Mucosa of descending colon (tissue), 3 donors: ENCODE measurements at regions not wholly inside any gene's neighbourhood (a gene's known extent, or its start where the extent isn't known, plus 50 kb on each side); places are given as distances from the start of the nearest gene placed in this dataset.

Source experiments
- ATAC-seq: fragments of 200-7000 bp; cut with Tn5 transposase; one replicate; pipeline ENCODE4 v1.9.1; 2020; ENCODE audit warnings: mild to moderate bottlenecking, moderate library complexity
- DNase-seq, 3 donors: peaks; one replicate each; pipeline ENCODE4 v3.0.0-alpha.2; 2020
- H3K36me3 ChIP-seq: fragments of 200-600 bp; one replicate; pipeline ENCODE4 v1.8.0; 2021; ENCODE audit warnings: low read depth, mild to moderate bottlenecking
- H3K4me1 ChIP-seq: fragments of 200-600 bp; one replicate; pipeline ENCODE4 v1.8.0; 2021; ENCODE audit warnings: low read depth, mild to moderate bottlenecking
- H3K4me3 ChIP-seq: fragments of 200-600 bp; one replicate; pipeline ENCODE4 v1.8.0; 2021; ENCODE audit warnings: mild to moderate bottlenecking
- H3K9me3 ChIP-seq: fragments of 200-600 bp; one replicate; pipeline ENCODE4 v1.8.0; 2021; ENCODE audit warnings: mild to moderate bottlenecking
- CTCF ChIP-seq: fragments of 200-600 bp; IDR thresholded peaks from one replicate; pipeline ENCODE4 v1.8.0; 2022; ENCODE audit warnings: antibody characterized with exemption, mild to moderate bottlenecking
- intact Hi-C, 2 donors: fragments of 100-400 bp; cut with DNase I in 1 of 2; cut with micrococcal nuclease in 1 of 2; formaldehyde crosslinking; loops; one replicate each; pipeline versions ENCODE4 v1.11.0 to v1.11.1; 2022; cut with DNase I, micrococcal nuclease
- donor health status: DM: no; HTN: no; CAD: no; lungs with moderate emphysema.
- donor health status: DM: no; HTN: no; CAD: no.
- donor health status: DM: no; HTN: yes; CAD: no.

GRCh38 chr4:128587382-128587781 lies 222.1 kb upstream of the JADE1 start:
- no peak for TF ChIP-seq CTCF
- ATAC-seq (no peak), DNase-seq (no peak)
- intact Hi-C loops, result no loop called here
- no peaks in the 10 kb centered on the region for H3K4me1 ChIP-seq
- no peaks in the 10 kb centered on the region for H3K36me3 ChIP-seq
- no peaks in the 10 kb centered on the region for H3K9me3 ChIP-seq
- H3K4me3 ChIP-seq, result no peak overlapping the region

DNA sequence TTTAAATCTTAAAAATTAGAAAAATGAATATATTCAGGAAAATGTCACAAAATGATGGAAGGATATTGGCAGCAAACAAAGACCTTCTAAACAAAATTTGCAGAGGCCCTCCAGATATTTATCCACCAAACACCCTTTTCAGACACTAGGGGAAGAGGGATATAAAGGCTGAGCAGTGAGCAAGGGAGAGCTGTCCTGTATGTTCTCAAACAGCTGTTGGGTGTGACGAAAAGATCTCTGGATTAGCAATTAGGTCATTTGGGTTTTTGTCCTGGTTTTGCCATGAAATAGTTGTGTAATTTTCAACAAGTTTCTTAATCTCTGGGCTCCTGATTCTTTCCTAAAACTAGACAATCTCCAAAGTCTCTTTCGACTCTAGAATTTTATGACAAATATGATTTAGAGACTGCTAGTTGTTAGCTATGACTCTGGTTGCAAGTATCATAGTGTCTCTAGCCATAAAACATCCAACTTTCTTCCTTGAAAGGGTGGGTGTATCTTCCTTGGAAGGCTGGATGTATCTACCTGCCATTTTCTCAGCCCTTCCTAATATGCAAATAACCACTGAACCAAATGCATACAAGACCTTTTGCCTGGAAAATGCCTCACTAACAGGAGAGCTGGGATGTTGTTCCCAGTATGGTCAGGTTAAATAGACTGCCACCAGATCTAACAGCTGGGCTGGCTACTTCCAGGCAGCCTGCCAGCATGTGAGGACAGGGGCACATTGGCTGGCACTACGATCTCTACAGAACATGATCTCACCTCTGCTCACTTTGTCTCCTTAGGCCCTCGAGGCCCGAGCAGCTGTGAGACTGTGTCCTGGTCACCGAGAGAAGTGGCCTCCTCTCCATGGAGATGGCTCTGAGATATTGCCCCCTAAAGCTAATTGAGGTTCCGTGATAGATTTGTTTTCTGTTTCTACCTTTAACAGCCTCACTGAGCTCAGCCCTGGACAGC lies 225.5 kb upstream of the JADE1 start:
- DNase-seq (no peak), ATAC-seq (peak; percentile 48)
- no peak overlapping the region for H3K4me3 ChIP-seq
- H3K9me3 ChIP-seq, result no peaks in the 10 kb centered on the region
- intact Hi-C loops, result no loop called here
- H3K4me1 ChIP-seq, result no peaks in the 10 kb centered on the region
- no peaks in the 10 kb centered on the region for H3K36me3 ChIP-seq
- TF ChIP-seq CTCF, result no peak

DNA sequence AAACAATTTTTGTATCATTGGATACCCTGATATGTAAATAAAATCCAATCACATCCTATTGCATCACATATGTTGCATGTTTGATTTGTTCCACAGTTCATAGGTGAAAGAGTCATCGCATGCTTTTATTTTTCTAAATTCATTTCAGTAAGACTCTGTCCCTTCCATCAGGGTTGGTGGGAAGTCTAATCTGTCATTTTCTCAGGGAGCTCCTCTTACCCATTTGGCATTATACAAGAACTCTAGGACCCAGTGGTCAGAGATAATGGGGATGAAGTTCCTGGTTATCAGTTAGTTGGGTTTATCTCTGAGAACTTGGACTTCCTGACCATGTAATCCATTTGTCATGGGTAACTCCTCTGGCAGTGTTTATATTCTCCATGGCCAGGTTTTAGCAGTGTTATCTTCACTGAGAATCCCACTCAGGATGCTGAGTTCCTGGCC lies 227.1 kb upstream of the JADE1 start:
- intact Hi-C loops, result no loop called here
- no peak for TF ChIP-seq CTCF
- no peak for DNase-seq
- H3K9me3 ChIP-seq, result no peaks in the 10 kb centered on the region
- no peak overlapping the region for H3K4me3 ChIP-seq
- no peak for ATAC-seq
- H3K36me3 ChIP-seq, result no peaks in the 10 kb centered on the region
- H3K4me1 ChIP-seq, result no peaks in the 10 kb centered on the region

DNA sequence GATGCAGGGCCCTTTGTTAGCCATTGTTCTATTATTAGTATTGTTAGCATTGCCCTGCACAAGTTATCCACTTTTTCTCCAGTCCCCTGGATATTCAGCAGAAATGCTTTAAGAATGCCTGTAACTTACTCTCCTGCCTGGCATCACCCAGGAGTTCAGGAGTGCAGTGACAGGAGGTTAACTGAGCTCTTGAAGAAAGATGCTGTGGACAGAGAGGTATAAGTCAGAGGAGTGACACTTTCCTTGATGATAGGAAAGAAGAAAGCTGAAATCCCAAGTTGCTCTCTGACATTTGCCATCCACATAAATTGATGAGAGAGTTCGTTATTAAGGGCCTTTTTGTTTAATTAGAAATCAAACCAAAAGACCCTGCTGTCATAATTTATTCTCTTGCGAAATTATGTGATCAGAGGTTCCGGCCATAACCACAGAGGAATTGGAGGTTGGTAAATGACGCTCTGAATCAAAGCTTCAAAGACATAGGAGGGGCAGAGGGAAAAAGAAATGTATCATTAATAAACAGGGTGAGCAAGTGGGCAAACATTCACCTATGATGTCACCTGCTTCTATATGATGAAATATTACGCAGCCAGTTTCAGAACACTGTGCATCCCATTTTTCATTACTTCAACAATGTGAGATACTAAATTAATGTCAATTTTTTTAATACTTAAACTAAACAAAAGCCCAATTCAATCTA lies 230.2 kb upstream of the JADE1 start:
- DNase-seq (no peak), ATAC-seq (no peak)
- TF ChIP-seq CTCF, result no peak
- no peaks in the 10 kb centered on the region for H3K9me3 ChIP-seq
- peaks cover 1% of the 10 kb centered on the region for H3K36me3 ChIP-seq
- peaks cover 4% of the 10 kb centered on the region for H3K4me1 ChIP-seq
- intact Hi-C loops, result loop anchor here in 1 of 2 donors (10.0 kb wide), 1 partner anchor 235 kb away; no protein-coding TSS in a partner anchor
- no peak overlapping the region for H3K4me3 ChIP-seq

DNA sequence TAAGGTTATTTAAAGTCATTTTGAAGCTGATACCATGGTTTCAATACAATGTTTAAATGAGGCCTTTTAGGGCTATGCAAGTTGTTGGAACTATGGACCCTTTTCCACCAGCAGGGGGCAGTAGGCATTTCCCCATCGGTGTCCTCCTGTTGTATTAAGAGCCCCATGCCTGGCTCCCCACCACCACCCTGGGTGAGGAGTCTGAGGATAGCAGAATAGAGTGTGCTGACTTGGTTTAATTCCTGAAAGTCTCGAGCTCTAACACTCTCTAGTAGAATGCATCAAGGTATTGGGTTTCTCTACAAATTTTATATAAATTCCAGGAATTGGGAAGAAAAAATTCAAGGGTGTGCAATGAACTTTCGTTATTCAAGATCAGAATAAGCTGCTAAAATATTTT lies 234.8 kb upstream of the JADE1 start:
- peak in 2 of 3 donors; percentile 58 to 92 for DNase-seq
- no peak for TF ChIP-seq CTCF
- Histone ChIP-seq H3K36me3 (peaks cover 4% of the 10 kb centered on the region), H3K4me3 (no peak overlapping the region), H3K4me1 (peaks cover 8% of the 10 kb centered on the region), H3K9me3 (no peaks in the 10 kb centered on the region)
- peak; percentile 88 for ATAC-seq
- intact Hi-C loops, result loop anchor here in 1 of 2 donors (10.0 kb wide), 1 partner anchor 240 kb away; no protein-coding TSS in a partner anchor
